Stimulated activated CD8-positive, alpha-beta memory T cell treated with anti-CD3 and anti-CD28 coated beads, Interleukin-7, amount 100 ng/mL, for 24 hours (primary cell): ENCODE measurements at regions not wholly inside any gene's neighbourhood (a gene's known extent, or its start where the extent isn't known, plus 50 kb on each side); places are given as distances from the start of the nearest gene placed in this dataset.

Source experiments
- DNase-seq: peaks from one replicate; pipeline ENCODE4 v3.0.0-alpha.2; 2020; ENCODE audit warnings: low read depth

- DNase-seq: no peak
These were observed 145.8 kb upstream of the MEF2C start for GRCh38 chr5:89028595-89029285.

DNA sequence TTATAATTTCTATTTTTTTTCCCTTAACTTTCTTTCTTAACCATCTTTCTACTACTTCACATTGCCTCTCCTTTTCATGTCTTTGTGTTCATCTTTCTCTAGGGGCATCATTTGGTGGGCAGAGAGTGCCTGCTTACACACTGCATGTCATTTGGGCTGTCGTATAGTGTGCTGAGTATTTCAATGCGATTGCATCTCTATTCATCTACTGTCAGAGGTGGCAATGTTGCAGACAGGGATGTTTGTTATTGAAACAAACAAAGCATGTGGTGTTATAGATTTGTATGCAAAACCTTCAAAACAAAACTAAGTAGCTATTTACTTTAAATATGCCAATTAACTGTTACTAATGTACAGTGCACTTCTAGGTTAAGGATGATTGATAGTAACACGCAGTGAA, 141.1 kb upstream of the MEF2C start:
- DNase-seq: no peak

DNA sequence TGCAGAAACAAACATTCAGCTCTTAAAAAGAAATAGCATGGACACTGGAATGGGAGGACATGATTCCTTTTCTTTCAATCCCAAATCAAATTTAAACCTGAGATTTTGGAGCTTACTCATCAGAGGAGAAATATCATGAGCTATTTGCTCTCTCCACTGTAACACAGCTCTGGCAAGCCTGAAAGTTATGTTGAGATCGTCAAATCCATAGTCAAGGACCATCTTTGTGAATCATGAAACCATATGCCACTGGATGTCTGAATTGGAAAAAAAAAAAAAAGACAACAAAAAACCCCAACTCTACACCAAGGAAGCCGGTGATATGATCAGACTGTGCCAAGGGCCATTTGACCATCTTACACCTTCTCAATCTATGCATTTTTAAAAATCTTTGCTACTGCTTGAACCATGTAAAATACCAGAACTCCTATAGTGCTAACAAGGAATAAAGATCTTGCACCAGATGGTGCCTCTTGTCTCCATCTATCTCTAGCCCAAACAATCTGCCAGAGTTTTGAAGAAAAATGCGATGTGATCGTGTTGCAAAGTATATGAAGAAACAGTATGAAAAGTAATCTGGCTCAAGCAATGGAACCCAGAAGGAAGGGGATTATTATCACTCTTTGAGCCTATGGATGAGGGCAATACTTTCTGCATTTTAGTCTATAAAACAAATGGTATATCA, 138.1 kb upstream of the MEF2C start:
- DNase-seq: no peak

GRCh38 chr5:89016741-89017303, 133.8 kb upstream of the MEF2C start:
- no peak for DNase-seq

- DNase-seq: no peak
These were observed 132.4 kb upstream of the MEF2C start for GRCh38 chr5:89015409-89015808.

DNA sequence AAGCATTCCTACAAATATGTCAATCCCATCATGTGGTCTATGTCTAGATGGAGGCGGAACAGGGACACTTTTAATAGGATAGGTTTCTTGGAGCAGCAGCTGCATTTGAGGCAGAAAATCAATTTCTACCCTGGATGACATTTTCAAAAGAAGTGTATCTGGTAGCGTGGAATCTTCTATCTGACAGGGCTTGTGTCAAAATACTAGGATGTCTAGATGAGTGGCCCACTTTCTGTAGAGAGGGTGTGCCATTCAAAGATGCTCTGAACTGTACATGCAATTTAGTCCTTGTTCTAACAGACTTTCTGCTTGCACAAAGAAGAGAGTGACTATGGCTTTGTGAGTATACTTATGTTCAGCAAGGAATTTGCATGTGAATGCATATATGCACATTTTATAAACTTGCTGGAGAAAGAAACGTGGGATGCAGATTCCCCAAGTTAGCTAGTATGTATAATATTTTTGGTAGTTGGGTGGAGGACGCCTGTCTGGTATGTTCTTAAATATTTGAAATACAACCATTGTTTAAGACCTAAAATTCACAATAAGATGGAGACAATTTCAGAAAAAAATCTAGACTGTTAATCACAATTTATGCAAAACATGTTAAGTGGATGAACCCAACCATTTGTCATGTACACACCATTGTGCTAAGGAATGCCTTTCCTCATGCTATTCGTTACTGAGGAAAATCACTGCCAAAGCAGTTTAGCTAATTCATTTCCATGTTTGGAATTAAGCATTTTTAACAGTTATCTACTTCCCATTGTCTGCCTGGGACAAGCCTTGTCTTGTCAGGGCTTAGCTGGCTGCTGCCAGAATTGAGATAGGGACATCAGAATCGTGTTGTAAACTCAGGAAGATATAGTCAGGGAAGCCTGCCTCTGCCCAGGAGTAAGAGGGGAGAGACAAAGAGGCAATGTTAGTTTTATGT, 129.1 kb upstream of the MEF2C start:
- no peak for DNase-seq

DNA sequence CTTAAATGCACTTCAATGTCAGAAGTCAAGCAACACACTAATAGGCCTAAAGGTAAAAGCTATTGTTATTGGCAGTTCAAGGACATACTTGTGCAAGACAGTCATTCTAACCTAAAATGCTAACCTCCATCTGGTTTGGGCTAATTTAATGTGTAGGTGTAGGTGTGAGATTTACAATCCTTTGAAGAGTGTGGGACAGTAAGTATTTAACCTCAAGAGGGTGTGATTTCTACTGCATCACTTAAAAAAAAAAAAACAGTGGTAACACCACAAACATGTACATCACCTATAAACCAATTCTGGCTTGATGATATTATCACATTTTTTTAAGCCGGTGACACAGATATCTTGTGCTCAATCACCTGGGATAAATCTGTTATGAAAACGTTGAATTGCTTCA, 127.5 kb upstream of the MEF2C start:
- DNase-seq: no peak

- no peak for DNase-seq
These were observed 125.3 kb upstream of the MEF2C start for GRCh38 chr5:89008291-89008690.

DNA sequence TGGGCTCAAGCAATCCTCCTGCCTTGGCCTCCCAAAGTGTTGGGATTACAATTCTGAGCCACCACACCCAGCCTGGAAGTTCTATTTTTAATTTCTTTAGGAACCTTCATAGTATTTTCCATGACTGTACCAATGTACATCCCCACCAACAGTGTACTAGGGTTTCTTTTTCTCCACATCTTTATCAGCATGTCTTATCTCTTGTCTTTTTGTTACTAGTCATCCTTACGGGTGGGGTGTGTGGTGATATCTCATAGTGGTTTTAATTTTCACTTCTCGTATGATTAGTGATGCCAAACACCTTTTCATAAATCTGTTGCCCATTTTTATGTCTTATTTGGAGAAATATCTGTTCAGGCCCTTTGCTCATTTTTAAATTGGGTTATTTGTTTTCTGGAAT, 123.0 kb upstream of the MEF2C start:
- no peak for DNase-seq

DNA sequence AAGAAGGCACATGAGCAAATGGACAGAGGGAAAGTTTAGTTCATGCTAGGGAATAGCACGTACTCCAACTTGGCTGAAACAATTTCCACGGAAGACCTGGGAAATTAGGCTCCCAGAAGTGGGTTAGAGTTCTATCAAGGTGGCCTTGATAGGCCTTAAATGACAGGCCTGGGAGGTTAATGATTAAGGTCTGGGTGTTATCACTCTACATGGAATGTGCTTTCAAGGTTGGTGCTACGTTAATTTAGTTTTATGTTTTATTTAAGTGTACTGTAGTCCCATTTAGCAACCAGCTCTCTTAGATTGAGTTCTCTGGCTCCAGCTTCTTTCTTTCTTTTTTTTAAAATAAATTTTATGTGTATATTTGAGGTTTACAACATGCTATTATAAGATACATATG, 121.4 kb upstream of the MEF2C start:
- no peak for DNase-seq

DNA sequence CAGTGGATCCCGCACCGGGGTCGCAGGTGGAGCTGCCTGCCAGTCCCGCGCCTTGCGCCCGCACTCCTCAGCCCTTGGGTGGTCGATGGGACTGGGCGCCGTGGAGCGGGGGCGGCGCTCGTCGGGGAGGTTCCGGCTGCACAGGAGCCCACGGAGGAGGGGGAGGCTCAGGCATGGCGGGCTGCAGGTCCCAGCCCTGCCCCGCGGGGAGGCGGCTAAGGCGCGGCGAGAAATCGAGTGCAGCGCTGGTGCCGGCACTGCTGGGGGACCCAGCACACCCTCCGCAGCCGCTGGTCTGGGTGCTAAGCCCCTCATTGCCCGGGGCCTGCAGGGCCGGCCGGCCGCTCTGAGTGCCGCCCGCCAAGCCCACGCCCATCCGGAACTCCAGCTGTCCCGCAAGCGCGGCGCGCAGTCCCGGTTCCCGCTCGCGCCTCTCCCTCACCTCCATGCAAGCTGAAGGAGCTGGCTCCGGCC, 120.6 kb upstream of the MEF2C start:
- DNase-seq: no peak

GRCh38 chr5:88999853-89000252, 116.9 kb upstream of the MEF2C start:
- DNase-seq: no peak

DNA sequence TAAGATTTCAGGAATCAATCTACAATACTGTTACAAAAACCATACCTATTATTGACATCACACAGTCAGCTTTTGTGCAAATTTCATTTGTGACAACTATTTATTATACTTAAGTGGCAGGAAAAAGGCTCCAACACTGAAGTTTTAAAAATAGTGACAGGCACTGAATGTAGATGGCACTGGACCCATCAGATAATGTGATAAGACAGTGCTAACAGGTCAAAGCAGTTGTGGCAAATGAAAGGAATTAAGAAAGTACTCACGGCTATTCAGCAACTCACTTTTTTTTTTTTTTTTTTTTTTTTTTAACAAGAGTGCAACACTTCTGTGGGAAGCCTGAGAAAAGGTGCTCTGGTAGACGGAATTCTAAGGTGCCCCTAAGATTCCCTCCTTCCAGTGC, 115.0 kb upstream of the MEF2C start:
- no peak for DNase-seq

GRCh38 chr5:88984040-88984439, 101.1 kb upstream of the MEF2C start:
- DNase-seq: no peak

GRCh38 chr5:88979726-88980125, 96.7 kb upstream of the MEF2C start:
- no peak for DNase-seq

DNA sequence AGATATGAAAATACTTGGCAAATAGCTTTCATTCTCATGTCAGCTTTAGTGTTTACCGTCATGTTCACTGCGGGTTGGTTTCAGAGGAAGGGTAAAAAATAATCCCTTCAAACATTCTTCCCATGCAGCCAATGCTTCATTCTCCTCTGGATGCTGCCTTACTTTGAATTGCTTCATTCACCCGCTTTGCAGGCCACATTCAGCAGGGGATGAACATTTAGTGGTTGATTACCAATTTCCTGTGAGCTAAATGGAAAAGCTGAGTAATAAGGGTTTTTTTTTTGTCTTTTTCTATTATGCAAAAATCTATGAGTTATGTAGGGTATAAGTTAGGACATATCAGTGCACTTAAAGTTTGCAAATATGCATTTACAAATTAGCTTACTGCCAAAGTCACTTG, 96.3 kb upstream of the MEF2C start:
- no peak for DNase-seq

DNA sequence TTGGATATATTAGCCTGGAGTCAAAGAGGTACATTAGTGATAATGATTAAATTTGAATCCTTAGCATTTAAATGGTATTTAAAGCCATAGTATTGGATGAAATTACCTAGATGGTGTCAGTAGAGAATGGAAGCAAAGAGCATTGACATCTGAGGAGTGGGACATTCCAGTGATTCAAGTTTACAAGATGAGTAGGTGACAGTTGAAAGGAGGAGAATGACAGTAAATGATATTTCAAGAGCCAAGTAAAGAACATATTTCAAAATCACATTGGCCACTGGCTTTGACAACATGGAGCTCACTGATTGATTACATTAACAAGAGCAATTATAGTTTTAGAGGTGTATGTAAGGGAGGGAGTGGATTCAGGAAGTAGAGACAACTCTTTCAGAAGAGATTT, 93.9 kb upstream of the MEF2C start:
- no peak for DNase-seq

GRCh38 chr5:88967633-88968585, 84.9 kb upstream of the MEF2C start:
- no peak for DNase-seq

DNA sequence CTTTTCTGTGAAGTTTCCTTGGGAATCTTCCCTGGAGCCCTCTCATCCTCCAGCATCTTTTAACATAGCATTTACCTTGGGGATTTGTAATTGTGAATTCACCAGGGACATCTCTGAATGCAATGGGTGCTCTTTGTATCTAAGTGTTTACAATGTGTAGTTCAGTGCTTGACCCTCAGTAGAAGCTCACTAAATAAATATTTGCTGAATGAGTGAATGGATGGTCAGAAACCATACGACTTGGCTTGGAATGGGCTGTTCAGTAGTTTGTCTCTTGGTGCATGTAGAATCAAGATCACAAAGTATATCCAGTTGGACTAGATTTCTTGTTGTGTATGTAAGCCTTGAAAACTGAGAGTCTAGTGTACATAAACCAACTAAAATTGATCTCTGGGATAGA, 81.8 kb upstream of the MEF2C start:
- no peak for DNase-seq

GRCh38 chr5:88957013-88957412, 74.0 kb upstream of the MEF2C start:
- DNase-seq: no peak

- DNase-seq: no peak
These were observed 73.4 kb upstream of the MEF2C start for GRCh38 chr5:88956416-88956815.
